Dedifferentiated amniotic fluid mesenchymal stem cell (primary cell): ENCODE measurements at regions not wholly inside any gene's neighbourhood (a gene's known extent, or its start where the extent isn't known, plus 50 kb on each side); places are given as distances from the start of the nearest gene placed in this dataset.

Source experiments
- DNase-seq: peaks from one replicate; pipeline ENCODE4 v3.0.0-alpha.2; 2016; ENCODE audit errors: extremely low spot score

- no peak for DNase-seq
Measured at GRCh38 chr17:5785867-5786509, 201.7 kb upstream of the NLRP1 start.

DNA sequence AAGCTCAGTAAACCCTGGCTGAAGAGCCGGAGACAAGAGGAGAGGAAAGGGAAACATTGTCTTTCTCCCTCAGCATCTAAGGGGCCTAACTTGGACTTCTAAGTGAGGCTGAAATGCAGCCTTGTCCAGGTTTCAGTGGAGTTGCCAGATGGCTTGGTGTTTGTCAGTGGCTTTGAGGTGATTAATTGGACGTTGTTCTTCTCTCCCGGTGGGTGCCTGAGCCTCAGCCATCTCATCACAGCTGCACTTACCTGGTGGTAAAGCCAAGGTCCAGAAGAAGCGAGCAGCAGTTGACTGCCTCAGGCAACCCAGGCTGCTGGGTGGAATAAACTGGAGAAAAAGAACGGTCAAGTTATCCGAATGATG is 202.2 kb upstream of the NLRP1 start:
- no peak for DNase-seq

GRCh38 chr17:5788266-5788900 is 204.1 kb upstream of the NLRP1 start:
- no peak for DNase-seq

- no peak for DNase-seq
Measured at GRCh38 chr17:5789528-5789927, 205.2 kb upstream of the NLRP1 start.

- no peak for DNase-seq
Measured at GRCh38 chr17:5793157-5793556, 208.8 kb upstream of the NLRP1 start.

- DNase-seq, result no peak
Measured at GRCh38 chr17:5793899-5794298, 209.6 kb upstream of the NLRP1 start.

DNA sequence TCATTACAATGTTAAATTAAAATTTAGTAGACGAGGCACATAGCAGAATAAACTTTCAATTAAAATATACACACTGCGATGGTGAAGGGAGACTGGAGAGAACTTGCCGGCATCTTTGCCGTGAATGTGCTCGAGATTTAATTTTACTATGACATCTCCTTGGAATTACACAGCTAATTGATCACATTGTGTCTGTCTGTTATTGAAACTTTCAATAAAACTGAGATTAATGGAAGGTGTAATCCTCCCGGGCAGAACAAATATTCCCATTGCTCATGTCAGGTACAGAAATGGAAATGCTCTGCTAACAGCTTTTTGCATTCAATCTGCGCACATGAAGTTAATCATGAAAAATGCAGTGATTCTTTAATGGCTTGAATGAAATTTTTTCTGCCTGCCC is 210.1 kb upstream of the NLRP1 start:
- no peak for DNase-seq

DNA sequence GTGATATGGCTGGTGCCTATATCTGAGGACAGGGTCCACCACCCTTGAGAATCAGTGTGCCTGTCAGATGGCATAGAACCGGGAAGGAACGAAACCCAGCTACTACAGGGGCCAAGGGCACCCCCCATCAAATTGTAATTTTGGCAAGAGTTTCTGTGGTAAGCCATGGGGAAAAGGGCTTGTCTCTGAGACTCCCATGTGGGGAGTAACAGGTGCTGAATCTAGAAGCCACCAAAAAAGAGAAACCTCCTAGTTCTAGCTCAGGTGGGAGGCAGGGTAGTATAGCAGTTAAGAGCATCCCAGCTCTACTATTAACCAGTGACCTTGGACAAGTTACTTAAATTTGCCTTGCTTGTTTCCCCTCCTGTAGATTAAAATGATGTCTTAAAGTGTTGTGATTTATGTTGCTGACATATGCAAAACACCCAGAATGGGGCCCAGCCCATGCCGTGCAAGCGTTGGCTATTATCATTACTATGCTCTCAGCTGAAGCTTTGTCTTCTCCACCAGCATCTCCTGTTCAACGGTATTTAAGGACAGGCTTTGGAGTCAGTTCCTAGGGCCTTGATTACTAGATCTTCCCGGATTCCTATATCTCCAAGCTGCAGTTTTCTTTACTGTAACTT is 210.7 kb upstream of the NLRP1 start:
- DNase-seq, result no peak

DNA sequence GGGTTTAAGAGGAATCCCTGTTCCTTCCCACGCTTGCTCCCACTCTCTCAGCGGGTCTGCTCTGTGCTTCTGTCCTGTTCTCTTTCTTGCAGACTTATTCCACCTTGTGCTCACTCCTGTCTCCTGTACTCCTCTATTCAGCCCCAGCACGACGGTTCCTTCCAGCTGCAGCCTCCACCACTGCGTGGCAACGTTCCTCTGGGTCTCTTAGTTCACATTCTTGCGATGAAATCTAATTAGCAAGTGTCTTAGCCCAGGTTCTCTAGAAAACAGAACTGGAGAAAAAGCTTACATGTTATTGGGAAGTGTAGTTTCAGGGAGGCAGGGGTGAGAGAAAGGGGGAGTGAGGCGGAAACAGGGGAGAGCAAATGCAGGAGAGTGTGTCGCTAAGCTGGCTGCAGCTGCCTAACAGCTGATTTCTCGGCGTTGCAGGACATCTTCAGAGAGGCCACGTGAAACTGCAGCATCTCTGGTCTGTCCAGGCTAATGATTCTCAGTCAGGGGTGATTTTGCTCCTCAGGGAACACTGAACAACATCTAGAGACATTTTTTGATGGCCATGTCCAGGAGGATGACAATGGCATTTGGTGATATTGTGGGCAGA is 213.2 kb upstream of the NLRP1 start:
- no peak for DNase-seq

DNA sequence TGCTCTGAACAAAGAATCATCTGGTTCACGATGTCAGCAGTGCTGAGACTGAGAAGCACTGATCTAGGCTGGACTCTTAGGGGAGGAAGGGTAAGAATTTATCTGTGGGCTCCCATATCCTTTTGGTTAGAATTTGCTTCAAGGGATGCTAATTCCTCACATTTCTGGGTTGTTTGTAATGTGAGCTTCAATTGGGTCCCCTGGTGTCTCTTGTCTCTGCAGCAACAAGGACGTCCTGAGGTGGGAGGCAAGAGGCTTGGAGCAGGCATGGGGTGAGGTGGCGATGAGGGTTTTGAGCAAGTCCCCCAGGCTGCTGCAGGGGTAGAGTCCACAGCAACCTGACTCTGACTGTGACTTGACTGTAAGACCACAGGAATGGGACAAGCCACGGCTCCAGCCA is 213.8 kb upstream of the NLRP1 start:
- DNase-seq, result no peak

GRCh38 chr17:5800131-5800530 is 215.8 kb upstream of the NLRP1 start:
- DNase-seq, result no peak

DNA sequence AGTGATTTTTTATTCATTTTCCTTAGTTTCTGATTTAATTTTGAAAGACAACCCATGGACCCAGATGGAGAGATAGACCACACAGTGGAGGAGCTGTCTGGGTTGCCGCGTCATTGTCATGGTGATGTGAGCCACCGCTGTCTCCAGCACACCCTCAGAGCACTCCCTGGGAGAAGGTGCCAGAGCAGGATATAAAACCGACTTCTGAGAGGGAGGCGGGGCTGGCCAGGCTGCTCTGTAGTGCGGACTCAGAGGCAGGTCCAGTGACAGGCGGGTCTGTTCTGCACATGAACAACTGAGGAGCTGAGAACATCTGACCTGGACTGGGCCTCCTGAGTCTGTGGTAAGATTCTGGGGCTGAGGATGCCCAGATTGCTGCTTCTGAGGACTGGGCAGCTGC is 216.3 kb upstream of the NLRP1 start:
- DNase-seq, result no peak

DNA sequence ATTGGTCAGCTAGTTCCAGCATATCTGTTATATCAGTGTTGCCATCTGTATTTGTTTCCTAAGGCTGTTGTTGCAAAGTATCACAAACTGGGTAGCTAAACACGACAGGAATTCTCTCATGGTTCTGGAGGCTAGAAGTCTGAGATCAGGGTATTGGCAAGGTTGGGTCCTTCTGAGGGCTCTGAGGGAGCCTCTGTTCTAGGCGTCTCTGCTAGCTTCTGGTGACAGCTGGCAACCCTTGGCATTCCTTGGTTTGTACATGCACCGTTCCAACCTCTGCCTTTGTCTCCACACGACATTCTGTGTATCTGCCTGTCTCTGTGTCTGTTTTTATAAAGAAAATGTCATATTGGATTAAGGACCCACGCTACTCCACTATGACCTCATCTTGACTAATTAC is 219.9 kb upstream of the NLRP1 start:
- no peak for DNase-seq

GRCh38 chr17:5809056-5809455 is 224.7 kb upstream of the NLRP1 start:
- DNase-seq, result no peak

- no peak for DNase-seq
Measured at GRCh38 chr17:5809580-5810188, 225.4 kb upstream of the NLRP1 start.

DNA sequence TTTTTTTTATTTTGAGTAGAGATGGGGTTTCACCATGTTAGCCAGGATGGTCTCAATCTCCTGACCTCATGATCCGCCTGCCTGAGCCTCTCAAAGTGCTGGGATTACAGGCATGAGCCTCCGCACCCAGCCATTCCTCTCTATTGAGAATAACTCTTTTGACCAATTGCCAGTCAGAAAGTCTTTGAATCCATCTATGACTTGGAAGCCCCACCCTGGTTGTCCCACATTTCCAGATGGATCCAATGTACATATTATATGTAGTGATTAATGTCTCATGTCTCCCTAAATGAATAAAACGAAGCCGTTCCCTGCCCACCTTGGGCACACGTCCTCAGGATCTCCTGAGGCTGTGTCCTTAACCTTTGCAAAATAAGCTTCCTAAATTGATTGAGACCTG is 228.3 kb upstream of the NLRP1 start:
- no peak for DNase-seq

DNA sequence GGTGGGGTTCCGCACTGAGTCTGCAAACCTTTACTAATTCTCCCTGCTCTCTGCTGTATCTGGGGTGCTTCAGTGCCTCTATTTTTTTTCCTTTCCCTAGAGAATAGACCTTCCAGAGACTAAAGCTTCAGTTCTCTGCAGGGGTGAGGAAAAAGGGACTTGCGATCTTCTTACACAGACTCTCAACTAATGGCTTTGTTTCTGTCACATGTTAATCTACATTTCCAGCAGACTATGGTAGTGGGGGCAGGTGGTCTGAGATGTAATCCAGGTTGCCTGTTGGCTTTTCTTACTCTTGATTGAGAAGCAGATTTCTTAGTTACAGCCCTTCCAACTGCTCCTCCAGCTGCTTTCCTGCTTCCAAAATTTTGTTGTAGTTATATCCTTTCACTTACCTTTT is 229.0 kb upstream of the NLRP1 start:
- no peak for DNase-seq

DNA sequence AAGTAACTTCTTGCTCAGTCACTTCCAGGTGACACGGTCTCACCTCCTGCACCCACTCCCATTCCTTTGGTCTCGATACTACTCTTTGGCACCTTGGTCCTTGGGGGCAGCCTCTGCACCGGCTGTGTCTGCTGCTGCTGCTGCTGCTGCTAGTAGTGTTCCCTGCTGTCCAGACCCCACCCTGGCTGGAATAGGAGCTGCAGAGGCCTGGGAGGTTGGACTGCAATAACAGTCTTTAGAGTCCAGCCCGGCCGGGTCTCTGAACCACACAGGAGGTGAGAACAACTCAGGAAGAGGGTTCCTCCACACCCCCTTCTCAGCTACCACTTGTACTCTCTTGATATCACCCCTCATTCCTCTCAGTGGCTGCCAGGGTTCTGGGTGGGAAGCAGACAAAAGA is 231.1 kb upstream of the NLRP1 start:
- DNase-seq, result no peak

DNA sequence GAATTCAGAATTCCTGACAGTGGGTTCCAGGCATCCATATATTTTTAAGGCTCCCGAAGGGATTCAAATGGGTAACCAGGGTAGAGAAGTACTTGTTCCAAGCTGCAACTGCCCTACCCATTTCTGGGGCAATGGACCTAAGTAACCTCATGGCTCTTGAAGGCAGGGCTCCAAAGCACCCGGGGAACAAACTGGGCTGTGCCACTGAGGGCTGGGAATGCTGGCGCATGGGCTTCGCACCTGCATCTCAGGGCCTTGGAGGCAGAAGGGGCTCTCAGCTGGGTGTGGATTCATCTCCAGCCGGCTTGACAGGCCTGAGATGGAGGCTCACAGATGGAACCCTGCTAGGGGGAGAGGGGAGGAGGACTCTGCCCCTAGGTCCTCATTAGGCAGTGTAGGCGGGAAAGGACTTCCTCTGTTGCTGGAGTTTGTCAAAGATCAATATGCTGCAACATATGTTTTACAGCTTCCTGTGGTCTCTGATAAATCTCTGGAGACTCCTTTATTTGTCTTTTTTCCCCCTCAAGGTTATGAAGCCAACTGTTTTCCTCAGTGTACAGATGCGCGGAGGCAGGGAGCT is 232.3 kb upstream of the NLRP1 start:
- no peak for DNase-seq

DNA sequence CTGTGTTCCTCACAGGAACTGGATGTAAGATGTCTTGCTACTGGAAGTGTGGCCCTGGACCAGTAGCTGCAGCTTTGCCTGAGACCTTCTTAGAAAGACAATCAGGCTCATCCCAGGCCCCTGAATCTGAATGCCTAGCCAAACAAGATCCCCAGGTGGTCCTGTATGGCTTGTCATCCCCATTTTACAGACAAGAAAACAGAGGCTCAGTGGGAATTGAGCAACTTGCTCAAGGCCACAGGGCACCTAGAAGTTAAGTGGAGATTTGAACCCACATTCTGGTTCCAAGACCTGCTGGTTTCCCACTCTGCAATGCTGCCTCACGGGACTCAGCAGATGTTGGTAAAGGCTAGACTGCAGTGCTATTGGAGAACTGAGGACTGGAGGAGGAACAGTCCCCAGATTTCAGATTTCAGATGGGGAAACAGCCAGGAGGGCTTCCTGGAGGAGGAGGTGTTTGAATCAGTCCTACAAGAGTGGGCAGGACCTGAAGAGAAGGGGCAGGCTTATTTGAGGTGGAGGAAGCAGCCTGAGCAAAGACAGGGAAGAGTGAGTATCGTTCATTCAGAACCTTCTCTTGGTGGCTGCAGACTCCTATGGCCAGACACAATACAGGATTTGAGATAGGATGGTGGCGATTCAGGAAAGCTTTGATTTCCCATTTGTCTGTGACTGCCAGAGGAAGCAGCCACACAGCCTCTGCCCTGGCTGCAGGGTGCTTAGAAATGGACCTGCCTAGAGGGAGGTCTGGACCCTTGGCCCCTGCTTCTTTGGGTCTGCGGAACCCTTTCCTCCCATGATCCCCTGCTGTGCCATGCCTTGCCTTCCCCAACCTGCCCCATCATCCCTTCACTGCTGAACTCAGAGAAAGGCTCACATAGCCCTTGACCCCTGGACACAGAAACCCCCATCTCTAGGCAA is 233.4 kb upstream of the NLRP1 start:
- DNase-seq, result no peak

DNA sequence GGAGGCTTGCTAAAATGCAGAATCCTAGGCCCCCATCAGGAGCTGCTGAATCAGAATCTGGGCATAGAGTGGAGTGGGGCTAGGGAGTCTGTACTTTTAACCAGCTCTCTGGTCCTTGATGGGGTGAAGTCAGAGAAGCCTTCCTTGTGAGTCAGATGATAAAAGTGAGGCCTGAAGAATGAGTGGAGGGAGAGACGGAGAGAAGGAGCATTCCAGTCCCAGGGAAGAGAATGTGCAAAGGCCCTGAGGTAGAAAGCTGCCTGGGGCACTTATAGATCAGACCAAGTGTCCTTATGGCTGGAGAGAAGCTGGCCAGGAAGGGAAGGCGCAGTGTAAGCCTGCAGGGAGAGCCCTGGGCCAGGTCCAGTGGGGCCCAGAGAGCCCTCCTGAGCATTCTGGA is 235.1 kb upstream of the NLRP1 start:
- no peak for DNase-seq
